PC-9 (cell line): ENCODE measurements at regions not wholly inside any gene's neighbourhood (a gene's known extent, or its start where the extent isn't known, plus 50 kb on each side); places are given as distances from the start of the nearest gene placed in this dataset.

Source experiments
- BruUV-seq: library from RNA; stranded (reverse); fragments of 400-500 nt; replicated peaks from 2 replicates; lab custom pipeline; 2021; lab: Mats Ljungman, UMichigan
- CTCF ChIA-PET: fragments of 300-600 bp; sonication (Branson Sonifier 250); formaldehyde crosslinking; loops from one replicate; lab custom pipeline; 2022; ENCODE audit warnings: antibody characterized with exemption; lab: Charles Lee
- POLR2A ChIA-PET: fragments of 300-600 bp; sonication (Branson Sonifier 250); formaldehyde crosslinking; loops from one replicate; lab custom pipeline; 2022; ENCODE audit warnings: antibody characterized with exemption; ENCODE audit not compliant: unreplicated experiment; lab: Charles Lee
- DNase-seq, 2 experiments: peaks; one replicate each; pipeline versions ENCODE4 v3.0.0 to v3.0.0-alpha.2; 2015 to 2022; ENCODE audit warnings: mixed read lengths in 1 of 2
- H2AFZ ChIP-seq: fragments of 200-600 bp; sonication (generic); 2 replicates; pipeline ENCODE4 v1.8.1; 2017; ENCODE audit warnings: antibody characterized with exemption
- H3F3A ChIP-seq: fragments of 200-600 bp; sonication (generic); 2 replicates; pipeline ENCODE4 v1.8.1; 2017; ENCODE audit warnings: antibody characterized with exemption, mild to moderate bottlenecking, low read depth; ENCODE audit not compliant: insufficient read depth
- H3K27ac ChIP-seq: fragments of 200-600 bp; sonication (generic); 2 replicates; pipeline ENCODE4 v1.6.1; 2016; ENCODE audit warnings: mixed run types
- H3K27me3 ChIP-seq: fragments of 200-600 bp; sonication (generic); 2 replicates; pipeline ENCODE4 v1.6.1; 2016; ENCODE audit warnings: low read depth, mixed run types; ENCODE audit not compliant: insufficient read depth
- H3K36me3 ChIP-seq: fragments of 200-600 bp; sonication (generic); 2 replicates; pipeline ENCODE4 v1.6.1; 2016; ENCODE audit warnings: low read depth, mixed run types
- H3K4me1 ChIP-seq: fragments of 200-600 bp; sonication (generic); replicated peaks from 2 replicates; pipeline ENCODE4 v1.6.1; 2016; ENCODE audit warnings: mixed run types; ENCODE audit not compliant: insufficient read depth
- H3K4me2 ChIP-seq: fragments of 200-600 bp; sonication (generic); 2 replicates; pipeline ENCODE4 v1.6.1; 2017; ENCODE audit warnings: mixed run types
- H3K4me3 ChIP-seq: fragments of 200-600 bp; sonication (generic); 2 replicates; pipeline ENCODE4 v1.6.1; 2016; ENCODE audit warnings: mixed run types
- H3K79me2 ChIP-seq: fragments of 200-600 bp; sonication (generic); 2 replicates; pipeline ENCODE4 v1.6.1; 2017; ENCODE audit warnings: low read depth, mixed run types
- H3K9me2 ChIP-seq: fragments of 200-600 bp; sonication (generic); 2 replicates; pipeline ENCODE4 v1.8.1; 2017; ENCODE audit warnings: mild to moderate bottlenecking; ENCODE audit not compliant: insufficient read depth
- H3K9me3 ChIP-seq: fragments of 200-600 bp; sonication (generic); 2 replicates; pipeline ENCODE4 v1.8.1; 2016; ENCODE audit warnings: low read depth; ENCODE audit not compliant: insufficient read depth
- H4K20me1 ChIP-seq: fragments of 200-600 bp; sonication (generic); 2 replicates; pipeline ENCODE4 v1.8.1; 2017; ENCODE audit not compliant: insufficient read depth
- CTCF ChIP-seq: fragments of 200-600 bp; sonication (generic); conservative IDR thresholded peaks from 2 replicates; pipeline ENCODE4 v1.6.1; 2017; ENCODE audit warnings: mixed run types, antibody characterized with exemption, mild to moderate bottlenecking, moderate library complexity
- EZH2 ChIP-seq: fragments of 200-600 bp; sonication (generic); IDR thresholded peaks from 2 replicates; pipeline ENCODE4 v1.8.0; 2017; ENCODE audit warnings: antibody characterized with exemption, low read depth
- intact Hi-C: fragments of 100-400 bp; cut with micrococcal nuclease; formaldehyde crosslinking; loops from one replicate; pipeline ENCODE4 v1.10.0; 2022; ENCODE audit not compliant: unreplicated experiment

DNA sequence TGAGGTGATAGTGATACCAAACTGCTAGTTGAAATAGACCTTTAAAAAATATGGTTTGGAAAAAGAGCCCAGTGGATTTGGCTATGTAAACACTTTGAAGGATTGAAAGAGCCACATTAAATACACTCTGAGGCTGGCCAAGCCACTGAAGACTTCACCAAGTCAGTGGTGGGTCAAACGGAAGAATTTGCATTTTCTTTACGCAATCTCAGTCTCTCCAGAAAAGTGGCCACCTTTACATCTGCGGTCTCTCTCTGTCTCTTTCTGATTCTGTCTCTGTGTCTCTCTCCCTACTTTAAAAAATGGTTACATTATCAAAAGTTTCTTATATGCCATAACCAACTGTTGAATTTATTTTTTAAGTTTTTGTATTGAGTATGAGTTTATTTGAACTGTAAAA is 651.2 kb upstream of the PITX2 start:
- no peaks in the 10 kb centered on the region for H3K9me3 ChIP-seq
- intact Hi-C loops = no loop called here
- H3K27ac ChIP-seq = no peak overlapping the region
- TF ChIP-seq CTCF (no peak), EZH2 (no peak)
- BruUV-seq = no TSS peak
- no peaks in the 10 kb centered on the region for H3K9me2 ChIP-seq
- ChIA-PET POLR2A (no interaction called here), CTCF (no interaction called here)
- no peaks in the 10 kb centered on the region for H3K79me2 ChIP-seq
- no peak overlapping the region for H3K4me3 ChIP-seq
- H2AFZ ChIP-seq = no peak overlapping the region
- H3K4me1 ChIP-seq = no peaks in the 10 kb centered on the region
- H3F3A ChIP-seq = no peaks in the 10 kb centered on the region
- H3K27me3 ChIP-seq = no peaks in the 10 kb centered on the region
- H4K20me1 ChIP-seq = no peaks in the 10 kb centered on the region
- H3K4me2 ChIP-seq = no peak overlapping the region
- no peak for DNase-seq
- no peaks in the 10 kb centered on the region for H3K36me3 ChIP-seq

DNA sequence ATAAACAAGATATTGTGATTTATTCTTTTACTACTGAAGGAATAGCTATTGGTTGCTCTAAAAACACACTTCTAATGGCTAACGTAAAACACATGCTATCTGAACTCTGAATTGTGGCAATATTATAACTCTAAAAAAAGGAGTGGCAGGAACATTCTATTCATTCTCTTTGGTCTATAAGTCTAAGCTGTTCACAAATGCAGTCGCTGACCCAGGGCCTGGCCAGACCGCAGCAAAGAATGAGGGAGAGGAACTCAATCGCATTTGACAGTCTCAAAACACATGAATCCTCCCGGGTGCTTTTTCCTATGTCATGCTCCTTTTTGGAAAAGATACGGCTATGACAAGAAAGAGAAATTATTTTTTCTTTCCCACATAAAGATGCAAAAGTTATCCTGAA is 651.6 kb upstream of the PITX2 start:
- no peak overlapping the region for H3K27ac ChIP-seq
- TF ChIP-seq CTCF (no peak), EZH2 (no peak)
- H3K9me3 ChIP-seq = no peaks in the 10 kb centered on the region
- BruUV-seq = no TSS peak
- H3K4me2 ChIP-seq = no peak overlapping the region
- no peaks in the 10 kb centered on the region for H3K79me2 ChIP-seq
- no peaks in the 10 kb centered on the region for H3K36me3 ChIP-seq
- no peaks in the 10 kb centered on the region for H3K9me2 ChIP-seq
- DNase-seq = no peak
- H3K27me3 ChIP-seq = no peaks in the 10 kb centered on the region
- ChIA-PET CTCF (no interaction called here), POLR2A (no interaction called here)
- no peaks in the 10 kb centered on the region for H4K20me1 ChIP-seq
- no peak overlapping the region for H2AFZ ChIP-seq
- no peak overlapping the region for H3K4me3 ChIP-seq
- no peaks in the 10 kb centered on the region for H3F3A ChIP-seq
- no peaks in the 10 kb centered on the region for H3K4me1 ChIP-seq
- intact Hi-C loops = no loop called here

DNA sequence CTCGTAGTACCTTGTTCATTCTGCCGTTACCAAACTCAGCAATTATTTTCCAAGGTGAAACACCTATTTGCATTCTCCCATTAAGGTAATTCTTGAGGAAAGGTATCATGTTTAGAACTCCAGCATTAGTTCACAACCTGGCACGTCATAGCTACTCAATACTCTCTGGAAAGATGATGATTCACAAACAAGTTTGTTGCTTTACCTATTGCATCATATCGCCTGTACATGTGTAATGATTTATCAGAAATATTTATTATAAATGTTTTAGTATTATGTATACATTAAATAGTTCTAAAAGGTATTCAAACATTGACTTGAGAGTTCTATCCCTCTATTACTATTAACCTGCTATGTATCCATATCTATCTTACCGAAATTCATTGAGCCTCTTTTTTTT is 658.3 kb upstream of the PITX2 start:
- no peaks in the 10 kb centered on the region for H3K9me2 ChIP-seq
- H3K4me3 ChIP-seq = no peak overlapping the region
- H3K79me2 ChIP-seq = no peaks in the 10 kb centered on the region
- H3F3A ChIP-seq = no peaks in the 10 kb centered on the region
- no peak overlapping the region for H2AFZ ChIP-seq
- H3K4me2 ChIP-seq = no peak overlapping the region
- no peak for TF ChIP-seq CTCF
- TF ChIP-seq EZH2 = no peak
- no peaks in the 10 kb centered on the region for H3K9me3 ChIP-seq
- ChIA-PET CTCF (no interaction called here), POLR2A (no interaction called here)
- no peaks in the 10 kb centered on the region for H3K4me1 ChIP-seq
- intact Hi-C loops = no loop called here
- no peak overlapping the region for H3K27ac ChIP-seq
- no TSS peak for BruUV-seq
- H3K27me3 ChIP-seq = no peaks in the 10 kb centered on the region
- H3K36me3 ChIP-seq = no peaks in the 10 kb centered on the region
- no peaks in the 10 kb centered on the region for H4K20me1 ChIP-seq
- no peak for DNase-seq
